ENCODE measurements at regions not wholly inside any gene's neighbourhood (a gene's known extent, or its start where the extent isn't known, plus 50 kb on each side); places are given as distances from the start of the nearest gene placed in this dataset.

- TF ChIP-seq CTCF (IDR thresholded peaks at IDR 0.05) (no peak), POLR2AphosphoS5 (IDR thresholded peaks at IDR 0.05) (no peak)
Observed at GRCh38 chr15:77553695-77554094, 79.0 kb downstream of the LINGO1 start.
